ENCODE measurements at regions not wholly inside any gene's neighbourhood (a gene's known extent, or its start where the extent isn't known, plus 50 kb on each side); places are given as distances from the start of the nearest gene placed in this dataset.
"Not testable (repeated sequence)": the region's sequence is repeated elsewhere in the genome, so short reads cannot be mapped to it uniquely, and the experiment has no call there.

DNA sequence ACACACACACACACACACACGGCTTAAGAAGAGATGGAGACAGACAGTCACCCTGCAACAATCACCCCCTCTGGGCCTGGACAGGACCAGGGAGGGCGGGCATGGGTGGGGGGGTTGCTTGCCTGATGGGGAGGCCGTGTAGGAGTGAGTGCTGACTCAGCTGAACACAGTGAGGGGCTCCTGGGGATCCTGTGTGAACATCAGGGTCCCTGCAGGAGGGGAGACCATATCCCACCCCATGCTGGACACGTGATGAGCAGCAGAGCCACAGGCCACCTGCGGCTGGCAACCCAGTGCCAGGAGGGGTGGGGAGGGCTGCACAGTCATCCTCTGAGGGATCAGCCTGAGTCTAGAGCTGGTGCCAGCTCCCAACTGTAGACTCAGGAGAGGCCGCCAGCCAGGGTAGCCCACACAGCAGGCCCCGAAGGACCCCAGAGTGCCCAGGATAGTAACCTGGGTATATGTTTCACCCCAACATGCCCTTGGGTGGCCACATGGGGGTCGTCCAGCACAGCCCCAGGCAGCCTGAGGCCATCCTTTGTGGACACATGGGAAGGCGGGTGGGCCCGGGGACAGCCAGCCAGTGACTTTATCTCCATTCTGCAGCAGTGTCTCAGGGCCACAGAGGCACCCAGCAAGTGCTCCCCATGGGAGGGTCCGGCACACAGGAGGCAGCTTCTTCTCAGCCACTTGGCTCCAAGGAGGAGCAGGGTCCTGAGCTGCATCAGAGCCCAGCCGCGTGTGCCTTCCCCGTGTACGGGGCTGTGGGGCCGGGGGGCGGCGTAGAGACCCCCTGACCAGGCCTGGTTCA is 73.7 kb upstream of the SFSWAP start:
- DNase-seq (ENCODE audit: low spot score in 2 of 2) = peak in 1 of 2 donors; percentile 5
- H3K4me3 Mint-ChIP-seq = no peak overlapping the region
- H3K9me3 Mint-ChIP-seq = no peaks in the 10 kb centered on the region
- no peak for ATAC-seq (ENCODE audit: low read depth)
- H3K27ac Mint-ChIP-seq = no peak overlapping the region
- H3K4me1 Mint-ChIP-seq = peaks cover 7% of the 10 kb centered on the region
- peaks cover 3% of the 10 kb centered on the region for H3K36me3 Mint-ChIP-seq
- peaks cover 24% of the 10 kb centered on the region for H3K27me3 Mint-ChIP-seq

DNA sequence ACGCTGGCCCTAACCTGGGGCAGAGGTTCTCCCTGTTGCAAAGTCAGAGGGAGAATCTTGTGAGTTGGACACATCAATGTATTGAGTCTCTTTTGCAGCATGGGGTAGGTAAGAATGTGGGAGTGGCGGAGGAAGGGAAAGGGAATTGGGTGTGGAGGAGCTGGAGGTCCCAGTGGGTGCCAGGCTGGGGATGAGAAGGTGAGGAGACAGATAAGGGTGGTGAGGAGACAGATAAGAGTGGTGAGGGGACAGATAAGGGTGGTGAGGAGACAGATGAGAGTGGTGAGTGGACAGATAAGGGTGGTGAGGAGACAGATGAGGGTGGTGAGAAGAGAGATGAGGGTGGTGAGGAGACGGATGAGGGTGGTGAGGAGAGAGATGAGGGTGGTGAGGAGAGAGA is 72.9 kb upstream of the SFSWAP start:
- Mint-ChIP-seq H3K4me3 (no peak overlapping the region), H3K27ac (no peak overlapping the region), H3K9me3 (no peaks in the 10 kb centered on the region), H3K27me3 (peaks cover 25% of the 10 kb centered on the region), H3K4me1 (peaks cover 7% of the 10 kb centered on the region), H3K36me3 (peaks cover 3% of the 10 kb centered on the region)
- ATAC-seq (ENCODE audit: low read depth) = no peak
- peak in 1 of 2 donors; percentile 8 for DNase-seq (ENCODE audit: low spot score in 2 of 2)

DNA sequence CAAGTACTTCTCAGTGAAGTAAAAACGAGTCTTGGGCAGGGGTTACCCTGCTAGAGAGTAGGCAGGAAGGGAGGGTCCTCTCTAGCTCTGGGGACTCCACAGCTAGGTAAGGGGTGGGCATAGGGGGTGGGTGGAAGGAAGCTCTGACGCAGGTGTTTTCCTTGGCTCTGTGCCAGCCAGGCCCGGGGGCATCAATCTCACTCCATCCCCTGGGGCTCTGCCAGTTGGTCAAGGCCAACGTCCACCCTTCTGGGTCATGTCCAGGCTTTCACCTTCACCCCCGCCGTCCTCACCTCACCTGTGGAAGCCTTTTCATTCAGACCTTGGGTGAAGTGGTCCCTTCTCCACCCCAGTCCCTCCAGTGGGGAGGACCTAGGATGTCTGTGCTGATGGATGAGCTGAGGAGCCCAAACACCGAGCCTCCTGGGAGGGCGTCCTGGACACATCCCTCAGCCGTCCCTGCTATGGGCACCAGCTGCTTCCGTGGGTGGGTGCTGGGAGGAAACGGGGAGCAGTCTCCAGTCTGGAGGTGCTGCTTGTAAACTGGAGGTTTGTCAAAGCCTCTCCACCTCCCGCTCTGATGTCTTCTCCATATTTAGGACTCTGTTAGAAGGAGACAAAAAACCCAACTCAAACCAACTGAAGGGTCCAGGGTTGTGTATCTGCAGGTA is 71.5 kb upstream of the SFSWAP start:
- no peak for DNase-seq (ENCODE audit: low spot score in 2 of 2)
- Mint-ChIP-seq H3K27ac (no peak overlapping the region), H3K27me3 (peaks cover 29% of the 10 kb centered on the region), H3K4me3 (no peak overlapping the region), H3K9me3 (no peaks in the 10 kb centered on the region), H3K36me3 (peaks cover 3% of the 10 kb centered on the region), H3K4me1 (peaks cover 7% of the 10 kb centered on the region)
- no peak for ATAC-seq (ENCODE audit: low read depth)

DNA sequence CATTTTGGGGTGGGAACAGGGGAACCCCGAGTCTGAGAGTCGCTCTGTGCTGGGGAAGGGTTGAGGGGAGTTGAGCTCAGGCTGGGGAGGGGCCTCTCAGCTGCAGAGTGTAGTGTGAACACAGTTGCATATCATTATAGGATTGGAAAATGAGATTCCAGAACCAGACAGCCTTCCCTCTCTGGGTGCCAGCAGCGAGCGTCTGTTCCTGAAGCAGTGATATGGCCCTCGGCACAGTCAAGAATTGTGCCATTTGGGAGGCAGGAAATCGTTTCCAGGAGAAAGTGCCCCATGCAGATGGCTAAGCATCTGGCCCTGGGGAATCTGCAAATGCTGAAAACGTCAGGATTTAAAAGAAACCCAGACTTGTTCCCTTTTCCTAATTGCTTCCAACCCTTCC is 70.4 kb upstream of the SFSWAP start:
- Mint-ChIP-seq H3K4me1 (peaks cover 3% of the 10 kb centered on the region), H3K4me3 (no peak overlapping the region), H3K36me3 (no peaks in the 10 kb centered on the region), H3K27ac (no peak overlapping the region), H3K9me3 (no peaks in the 10 kb centered on the region), H3K27me3 (peaks cover 19% of the 10 kb centered on the region)
- DNase-seq (ENCODE audit: low spot score in 2 of 2) (peak in 1 of 2 donors; percentile 3), ATAC-seq (ENCODE audit: low read depth) (no peak)

DNA sequence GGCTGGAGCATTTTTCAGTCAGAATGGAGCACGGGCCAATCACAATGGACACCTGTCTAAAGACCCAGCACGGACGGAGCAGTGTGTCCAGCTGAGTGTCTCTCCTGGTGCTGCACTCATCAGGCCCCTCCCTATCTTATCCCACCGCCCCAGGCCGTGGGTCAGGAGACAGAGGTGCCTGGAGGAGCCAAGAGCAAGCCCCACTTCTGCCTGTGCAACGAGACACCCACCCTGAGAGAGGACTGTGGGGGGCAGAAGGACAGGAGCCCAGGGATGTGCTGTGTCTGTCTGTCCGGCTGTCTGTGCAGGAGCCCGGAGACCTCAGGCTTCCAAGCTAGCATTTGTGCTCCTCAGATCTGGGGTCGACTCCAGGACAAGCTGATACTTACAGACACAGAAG is 69.6 kb upstream of the SFSWAP start:
- H3K9me3 Mint-ChIP-seq = no peaks in the 10 kb centered on the region
- H3K27me3 Mint-ChIP-seq = peaks cover 19% of the 10 kb centered on the region
- no peak overlapping the region for H3K4me3 Mint-ChIP-seq
- no peaks in the 10 kb centered on the region for H3K36me3 Mint-ChIP-seq
- ATAC-seq (ENCODE audit: low read depth) (no peak), DNase-seq (ENCODE audit: low spot score in 2 of 2) (no peak)
- H3K27ac Mint-ChIP-seq = no peak overlapping the region
- peaks cover 6% of the 10 kb centered on the region for H3K4me1 Mint-ChIP-seq

DNA sequence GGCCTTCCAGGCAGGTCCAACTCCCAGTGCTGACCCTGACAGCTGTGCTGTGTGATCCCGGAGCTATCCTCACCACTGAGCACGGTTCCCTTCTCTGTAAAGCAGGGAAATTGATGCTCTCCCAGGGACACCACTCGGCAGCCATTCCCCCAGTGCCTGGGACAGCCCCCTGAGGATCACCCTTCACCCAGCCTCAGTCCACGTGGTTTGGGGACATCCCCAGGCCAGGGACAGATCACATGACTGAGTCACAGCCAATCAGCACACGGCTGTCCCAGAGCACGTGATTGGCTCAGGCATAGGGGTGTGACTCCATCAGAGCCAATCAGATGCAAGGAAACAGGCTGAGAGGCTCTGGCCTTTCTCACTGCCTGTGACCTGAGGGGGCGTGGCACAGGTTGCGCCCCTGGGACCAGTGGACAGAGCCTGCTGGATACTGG is 68.8 kb upstream of the SFSWAP start:
- no peak overlapping the region for H3K4me3 Mint-ChIP-seq
- H3K36me3 Mint-ChIP-seq = no peaks in the 10 kb centered on the region
- H3K4me1 Mint-ChIP-seq = peaks cover 6% of the 10 kb centered on the region
- DNase-seq (ENCODE audit: low spot score in 2 of 2) (no peak), ATAC-seq (ENCODE audit: low read depth) (peak; percentile 29)
- H3K27ac Mint-ChIP-seq = no peak overlapping the region
- peaks cover 19% of the 10 kb centered on the region for H3K27me3 Mint-ChIP-seq
- H3K9me3 Mint-ChIP-seq = no peaks in the 10 kb centered on the region

DNA sequence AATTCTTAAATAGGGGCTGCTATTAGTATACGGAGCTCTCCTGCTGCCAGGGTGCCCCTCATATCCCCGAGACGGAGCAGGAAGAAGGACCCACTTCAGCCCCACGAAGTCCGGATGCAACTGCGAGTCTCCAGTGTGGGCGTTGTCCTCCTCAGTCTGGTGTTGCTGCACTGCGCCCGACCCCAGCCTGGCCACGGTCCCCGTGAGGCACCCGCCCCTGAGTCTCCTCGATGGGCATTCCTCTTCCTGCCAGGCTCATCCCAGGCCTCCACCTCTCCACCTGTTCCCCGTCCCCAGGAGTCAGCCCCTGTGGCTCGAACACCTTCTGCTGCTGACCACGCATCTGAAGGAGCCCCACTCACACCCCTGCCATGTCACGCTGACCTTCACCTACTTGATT is 68.1 kb upstream of the SFSWAP start:
- ATAC-seq (ENCODE audit: low read depth) (no peak), DNase-seq (ENCODE audit: low spot score in 2 of 2) (no peak)
- Mint-ChIP-seq H3K9me3 (peaks cover 3% of the 10 kb centered on the region), H3K27me3 (peaks cover 22% of the 10 kb centered on the region), H3K4me3 (no peak overlapping the region), H3K4me1 (peaks cover 6% of the 10 kb centered on the region), H3K36me3 (no peaks in the 10 kb centered on the region), H3K27ac (no peak overlapping the region)

DNA sequence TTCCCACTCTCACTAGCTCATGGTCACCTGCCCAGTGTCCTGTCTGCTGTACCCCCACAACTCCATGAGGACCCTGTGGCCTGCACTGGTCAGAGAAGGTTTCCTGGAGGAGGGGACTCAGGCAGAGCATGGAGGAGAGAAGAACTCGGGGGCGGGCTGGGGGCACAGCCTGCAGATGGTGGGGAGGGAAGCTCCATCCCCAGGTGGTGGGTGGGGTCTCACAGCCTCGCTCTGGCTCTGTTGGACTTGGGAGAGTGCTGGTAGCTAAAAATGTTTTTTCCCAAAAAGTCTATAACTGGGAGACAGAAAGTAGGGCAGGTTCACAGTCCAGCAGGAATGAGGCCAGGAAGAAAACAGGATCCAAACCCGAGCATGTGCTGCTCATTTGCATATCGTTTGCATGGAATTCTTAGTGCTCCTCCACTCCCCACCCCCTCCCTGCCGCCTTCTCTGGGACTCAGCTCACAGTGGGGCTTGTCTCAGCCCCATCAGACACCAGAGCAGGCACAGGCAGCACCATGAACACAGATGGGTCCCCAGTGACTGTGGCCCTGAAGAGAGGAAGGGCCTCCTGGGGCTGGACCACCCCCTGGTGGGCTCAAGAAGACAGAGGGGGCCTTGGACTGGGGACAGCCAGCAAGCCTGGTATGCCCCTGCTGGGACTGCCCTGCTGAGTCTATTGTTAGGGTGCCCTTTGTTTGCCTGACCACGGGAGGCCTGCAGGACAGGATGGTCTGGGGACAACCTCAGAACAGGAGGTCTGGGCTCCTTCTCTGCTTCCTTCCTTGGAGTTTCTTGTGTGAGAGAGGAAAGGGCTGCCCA is 67.0 kb upstream of the SFSWAP start:
- no peaks in the 10 kb centered on the region for H3K36me3 Mint-ChIP-seq
- peaks cover 3% of the 10 kb centered on the region for H3K9me3 Mint-ChIP-seq
- peaks cover 12% of the 10 kb centered on the region for H3K27me3 Mint-ChIP-seq
- H3K4me1 Mint-ChIP-seq = peaks cover 3% of the 10 kb centered on the region
- H3K4me3 Mint-ChIP-seq = no peak overlapping the region
- ATAC-seq (ENCODE audit: low read depth) (no peak), DNase-seq (ENCODE audit: low spot score in 2 of 2) (peak in 1 of 2 donors; percentile 6)
- H3K27ac Mint-ChIP-seq = no peak overlapping the region

DNA sequence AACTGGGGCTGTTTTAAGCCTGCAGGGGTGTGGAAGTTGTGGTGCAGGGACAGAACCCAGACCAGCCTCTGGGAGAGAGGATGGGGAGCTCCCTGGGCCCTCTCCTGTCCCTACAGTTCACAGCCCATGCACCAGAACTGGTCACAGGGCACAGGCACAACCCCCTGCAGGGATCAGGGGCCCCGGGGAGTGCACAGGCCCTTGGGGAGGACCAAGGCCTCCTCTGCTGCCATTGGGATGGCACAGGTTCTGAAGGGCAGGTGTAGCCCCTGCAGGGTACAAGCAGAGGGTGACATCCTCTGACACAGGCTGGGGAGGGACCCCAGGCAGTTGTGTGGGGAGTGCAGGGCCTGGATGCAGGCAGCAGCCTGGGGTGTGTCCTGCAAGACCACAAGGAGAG is 66.4 kb upstream of the SFSWAP start:
- ATAC-seq (ENCODE audit: low read depth) (no peak), DNase-seq (ENCODE audit: low spot score in 2 of 2) (no peak)
- no peak overlapping the region for H3K4me3 Mint-ChIP-seq
- peaks cover 3% of the 10 kb centered on the region for H3K4me1 Mint-ChIP-seq
- peaks cover 12% of the 10 kb centered on the region for H3K27me3 Mint-ChIP-seq
- H3K9me3 Mint-ChIP-seq = peaks cover 3% of the 10 kb centered on the region
- H3K36me3 Mint-ChIP-seq = no peaks in the 10 kb centered on the region
- H3K27ac Mint-ChIP-seq = no peak overlapping the region

DNA sequence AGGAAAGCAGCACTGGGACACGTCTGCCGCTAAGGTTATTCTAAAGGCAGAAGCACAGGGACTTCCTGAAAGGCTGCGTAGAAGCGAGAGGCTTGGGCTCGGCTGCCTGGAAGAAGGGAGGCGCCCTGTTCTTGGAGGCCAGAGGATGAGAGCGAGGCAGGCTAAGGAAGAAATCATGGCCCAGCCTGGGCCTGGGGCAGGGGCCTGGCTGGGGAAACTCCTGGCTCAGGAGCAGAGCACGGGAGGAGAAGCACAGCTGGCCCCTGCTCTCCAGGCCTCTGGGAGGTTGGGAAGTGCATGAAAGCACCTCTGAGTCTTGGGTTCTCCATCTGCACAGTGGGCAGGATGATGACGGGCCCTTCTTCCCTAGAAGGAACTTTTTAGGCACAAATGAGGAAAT is 66.0 kb upstream of the SFSWAP start:
- peaks cover 16% of the 10 kb centered on the region for H3K27me3 Mint-ChIP-seq
- H3K9me3 Mint-ChIP-seq; H3K4me3 Mint-ChIP-seq; H3K4me1 Mint-ChIP-seq; ATAC-seq (ENCODE audit: low read depth); H3K36me3 Mint-ChIP-seq; H3K27ac Mint-ChIP-seq; DNase-seq (ENCODE audit: low spot score in 2 of 2): not testable (repeated sequence)

DNA sequence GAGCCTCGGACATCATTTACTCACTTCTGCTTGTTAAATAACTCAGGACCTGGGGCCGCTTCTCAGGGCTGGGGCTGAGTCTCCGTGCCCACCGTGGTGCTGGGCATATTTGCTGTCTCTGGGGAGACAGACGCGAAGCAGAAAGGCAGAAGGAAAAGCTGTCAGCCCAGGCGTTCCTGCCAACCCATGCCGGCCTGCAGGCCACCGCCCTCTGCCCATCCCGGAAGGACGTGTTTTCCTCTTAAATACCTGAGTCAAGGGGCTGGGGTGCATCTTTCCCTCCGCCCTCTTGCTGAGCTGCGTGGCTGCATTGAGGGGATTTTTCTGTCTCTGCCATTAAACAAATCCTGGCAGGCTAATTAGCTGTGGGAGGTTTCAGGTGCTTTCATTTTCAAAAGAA is 65.3 kb upstream of the SFSWAP start:
- ATAC-seq (ENCODE audit: low read depth); H3K36me3 Mint-ChIP-seq; H3K4me3 Mint-ChIP-seq; H3K9me3 Mint-ChIP-seq; H3K27ac Mint-ChIP-seq; DNase-seq (ENCODE audit: low spot score in 2 of 2); H3K4me1 Mint-ChIP-seq: not testable (repeated sequence)
- H3K27me3 Mint-ChIP-seq = peaks cover 17% of the 10 kb centered on the region

DNA sequence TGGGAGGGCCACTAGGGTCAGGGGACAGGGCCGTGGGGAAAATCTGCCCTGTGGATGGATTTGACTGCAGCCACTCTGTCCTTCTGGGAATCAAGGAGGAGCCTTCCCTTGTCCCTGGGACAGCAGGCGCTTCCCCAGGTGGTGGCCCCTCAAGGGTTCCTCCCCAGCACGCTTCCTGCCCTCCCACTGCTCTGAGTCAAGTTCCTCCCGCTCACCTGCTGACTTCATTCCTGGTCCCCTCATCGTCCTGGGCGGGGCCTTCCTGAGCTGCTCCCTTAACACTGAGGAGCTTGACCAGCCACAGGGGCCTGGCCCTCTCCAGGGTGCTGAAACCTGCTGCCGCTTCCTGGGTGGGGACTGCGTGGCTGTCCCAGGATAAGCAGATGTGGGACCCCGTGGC is 64.4 kb upstream of the SFSWAP start:
- not testable (repeated sequence) for H3K9me3 Mint-ChIP-seq; H3K27ac Mint-ChIP-seq; H3K4me3 Mint-ChIP-seq; DNase-seq (ENCODE audit: low spot score in 2 of 2); H3K4me1 Mint-ChIP-seq; ATAC-seq (ENCODE audit: low read depth); H3K36me3 Mint-ChIP-seq
- H3K27me3 Mint-ChIP-seq = peaks cover 21% of the 10 kb centered on the region

DNA sequence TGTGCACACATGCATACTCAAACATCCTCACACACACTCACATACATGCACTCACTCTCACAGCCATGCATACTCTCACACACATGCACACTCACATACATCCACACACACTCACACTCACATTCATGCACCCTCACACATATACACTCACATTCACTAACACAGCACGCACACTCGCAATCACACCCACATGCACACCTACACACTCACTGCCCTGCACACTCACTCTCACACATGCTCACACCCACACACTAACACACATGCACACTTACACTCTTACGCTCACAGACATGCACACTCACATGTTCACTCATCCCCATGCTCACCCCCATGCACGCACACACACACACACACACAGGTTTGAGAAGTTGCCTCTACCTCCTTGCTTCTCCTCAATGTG is 63.2 kb upstream of the SFSWAP start:
- ATAC-seq (ENCODE audit: low read depth) (no peak), DNase-seq (ENCODE audit: low spot score in 2 of 2) (no peak)
- Mint-ChIP-seq H3K4me1 (peaks cover 3% of the 10 kb centered on the region), H3K9me3 (peaks cover 3% of the 10 kb centered on the region), H3K27ac (no peak overlapping the region), H3K4me3 (no peak overlapping the region), H3K36me3 (no peaks in the 10 kb centered on the region), H3K27me3 (peaks cover 22% of the 10 kb centered on the region)
